HepG2 (cell line): ENCODE measurements at regions not wholly inside any gene's neighbourhood (a gene's known extent, or its start where the extent isn't known, plus 50 kb on each side); places are given as distances from the start of the nearest gene placed in this dataset.

Experiments
- ATAC-seq: fragments of 200-7000 bp; cut with Tn5 transposase; 3 replicates; pipeline ENCODE4 v1.9.1; 2020; ENCODE audit warnings: mild to moderate bottlenecking, moderate library complexity
- BruUV-seq: library from RNA; stranded (reverse); fragments of 400-500 nt; replicated peaks from 2 replicates; lab custom pipeline; 2021; lab: Mats Ljungman, UMichigan
- CTCF ChIA-PET: fragments of 300-600 bp; formaldehyde crosslinking; extraction: SDS; loops from one replicate; lab custom pipeline; 2021; ENCODE audit warnings: low total read pairs, inconsistent platforms, low intra/inter-chr PET ratio; lab: Yijun Ruan, JAX
- POLR2A ChIA-PET: fragments of 350-600 bp; sonication (Branson Sonifier 250); formaldehyde crosslinking; loops from one replicate; lab custom pipeline; 2020; ENCODE audit warnings: antibody characterized with exemption, inconsistent platforms; lab: Yijun Ruan, JAX
- DNase-seq: peaks from one replicate; pipeline ENCODE4 v3.0.0-alpha.2; 2015; ENCODE audit warnings: low spot score
- FAIRE-seq: peaks from 3 replicates; lab custom pipeline; 2011; peaks lifted over from hg19 to GRCh38; lab: Jason Lieb, UNC
- H2AFZ ChIP-seq: one replicate; pipeline ENCODE4 v1.6.1; 2011; ENCODE audit warnings: low read length, inconsistent platforms
- H3K27ac ChIP-seq: fragments of 300-600 bp; 3 replicates; pipeline ENCODE4 v1.8.0; 2011; ENCODE audit warnings: mixed run types, mild to moderate bottlenecking, mixed read lengths, low read length, inconsistent platforms; ENCODE audit not compliant: insufficient read depth; ENCODE audit errors: extremely low read length
- H3K27me3 ChIP-seq, 2 experiments: fragments of 200-600 bp in 1 of 2; 2 replicates in 1 of 2; 3 replicates in 1 of 2; pipeline versions ENCODE4 v1.6.0 to v1.8.0; 2011; ENCODE audit warnings: low read length in 2 of 2, mild to moderate bottlenecking in 2 of 2, moderate library complexity in 2 of 2, inconsistent platforms in 1 of 2; ENCODE audit not compliant: insufficient read depth in 2 of 2, control insufficient read depth in 1 of 2
- H3K36me3 ChIP-seq, 2 experiments: fragments of 200-600 bp in 1 of 2; replicated peaks in 1 of 2; 2 replicates in 1 of 2; 3 replicates in 1 of 2; pipeline versions ENCODE4 v1.5.1 to v1.8.0; 2011; ENCODE audit warnings: low read length in 2 of 2, inconsistent platforms in 1 of 2; ENCODE audit not compliant: insufficient read depth in 2 of 2, control insufficient read depth in 1 of 2
- H3K4me1 ChIP-seq: 2 replicates; pipeline ENCODE4 v1.5.1; 2012; ENCODE audit warnings: low read length, inconsistent platforms; ENCODE audit not compliant: insufficient read depth
- H3K4me2 ChIP-seq: 2 replicates; pipeline ENCODE4 v1.6.0; 2011; ENCODE audit warnings: low read depth, low read length, inconsistent platforms
- H3K4me3 ChIP-seq, 3 experiments: fragments of 200-600 bp in 1 of 3; sonication (generic), shearing (Covaris generic) in 1 of 3; replicated peaks in 1 of 3; 2 replicates each; pipeline ENCODE4 v1.5.1; 2011 to 2016; ENCODE audit warnings: low read length in 3 of 3, inconsistent platforms in 2 of 3, low read depth in 2 of 3, mild to moderate bottlenecking in 2 of 3, control low read depth in 1 of 3, mixed read lengths in 1 of 3; ENCODE audit not compliant: insufficient read depth in 1 of 3
- H3K79me2 ChIP-seq: one replicate; pipeline ENCODE4 v1.6.1; 2011; ENCODE audit warnings: low read length, inconsistent platforms; ENCODE audit not compliant: insufficient read depth
- H3K9ac ChIP-seq: 2 replicates; pipeline ENCODE4 v1.6.0; 2011; ENCODE audit warnings: mild to moderate bottlenecking, low read depth, low read length, inconsistent platforms; ENCODE audit not compliant: insufficient read depth
- H3K9me3 ChIP-seq: 2 replicates; pipeline ENCODE4 v1.5.1; 2012; ENCODE audit warnings: mild to moderate bottlenecking, low read length
- H4K20me1 ChIP-seq: 2 replicates; pipeline ENCODE4 v1.6.0; 2011; ENCODE audit warnings: inconsistent platforms, mild to moderate bottlenecking, low read length, moderate library complexity; ENCODE audit not compliant: insufficient read depth
- CERS6 ChIP-seq: sonication (generic); formaldehyde crosslinking; IDR thresholded peaks from 2 replicates; pipeline ENCODE4 v1.5.0; 2020; ENCODE audit warnings: missing genetic modification reagents
- FOXA3 ChIP-seq: IDR thresholded peaks from 2 replicates; pipeline ENCODE4 v1.6.1; 2016; ENCODE audit warnings: missing genetic modification reagents, missing compliant biosample characterization
- JARID2 ChIP-seq: sonication (generic); formaldehyde crosslinking; IDR thresholded peaks from 2 replicates; pipeline ENCODE4 v1.8.1; 2023; ENCODE audit warnings: missing genetic modification reagents, inconsistent platforms; ENCODE audit not compliant: insufficient replicate concordance
- PITX1 ChIP-seq: sonication (generic); formaldehyde crosslinking; IDR thresholded peaks from 2 replicates; pipeline ENCODE4 v1.5.1; 2020; ENCODE audit warnings: mild to moderate bottlenecking, missing genetic modification reagents
- PRMT3 ChIP-seq: sonication (generic); formaldehyde crosslinking; IDR thresholded peaks from 2 replicates; pipeline ENCODE4 v1.8.1; 2022; ENCODE audit warnings: low read depth, mild to moderate bottlenecking, moderate library complexity, missing genetic modification reagents, borderline replicate concordance
- SCMH1 ChIP-seq: sonication (generic); formaldehyde crosslinking; IDR thresholded peaks from 2 replicates; pipeline ENCODE4 v1.9.0; 2021; ENCODE audit warnings: missing genetic modification reagents, mild to moderate bottlenecking, borderline replicate concordance
- ZNF17 ChIP-seq: sonication (generic); formaldehyde crosslinking; IDR thresholded peaks from 2 replicates; pipeline ENCODE4 v1.5.0; 2020; ENCODE audit warnings: mild to moderate bottlenecking, missing genetic modification reagents
- ZNF33A ChIP-seq: sonication (generic); formaldehyde crosslinking; IDR thresholded peaks from 2 replicates; pipeline ENCODE4 v1.5.1; 2020; ENCODE audit warnings: missing genetic modification reagents, mild to moderate bottlenecking, moderate library complexity, borderline replicate concordance
- ZNF570 ChIP-seq: sonication (generic); formaldehyde crosslinking; IDR thresholded peaks from 2 replicates; pipeline ENCODE4 v1.4.0; 2020; ENCODE audit warnings: mild to moderate bottlenecking, missing genetic modification reagents, borderline replicate concordance
- ZNF740 ChIP-seq: sonication (generic); formaldehyde crosslinking; IDR thresholded peaks from 2 replicates; pipeline ENCODE4 v1.4.0; 2020; ENCODE audit warnings: missing genetic modification reagents
- ZNF768 ChIP-seq: sonication (generic); formaldehyde crosslinking; IDR thresholded peaks from 2 replicates; pipeline ENCODE4 v1.4.0; 2020; ENCODE audit warnings: missing genetic modification reagents
- ZNF891 ChIP-seq: sonication (generic); formaldehyde crosslinking; IDR thresholded peaks from 2 replicates; pipeline ENCODE4 v1.5.0; 2020; ENCODE audit warnings: mild to moderate bottlenecking, missing genetic modification reagents
- WGBS: methylation state at CpG from one replicate; pipeline ENCODE4 v1.1.6; 2017; ENCODE audit warnings: low lambda C conversion rate; 5-methylcytosine and 5-hydroxymethylcytosine counted together
- in situ Hi-C: cut with HindIII; loops from 2 replicates; pipeline ENCODE4 v1.10.0; 2017; ENCODE audit warnings: low pct_unique_long_range_greater_than_20kb; ENCODE audit not compliant: extremely low pct_ligation_motif_present
- intact Hi-C: fragments of 100-400 bp; cut with micrococcal nuclease; formaldehyde crosslinking; loops from one replicate; pipeline ENCODE4 v1.10.0; 2022; ENCODE audit not compliant: unreplicated experiment

- Histone ChIP-seq H3K9me3 (peaks cover 9% of the 10 kb centered on the region), H3K27me3 (peaks cover 0 to 23% of the 10 kb centered on the region in 2 experiments; a peak in 4 of 5 replicates), H3K79me2 (no peaks in the 10 kb centered on the region), H3K4me2 (no peak overlapping the region), H3K4me3 (no peak overlapping the region), H3K9ac (no peak overlapping the region), H3K4me1 (no peaks in the 10 kb centered on the region), H3K27ac (no peak overlapping the region), H4K20me1 (no peaks in the 10 kb centered on the region), H2AFZ (no peak overlapping the region), H3K36me3 (no peaks in the 10 kb centered on the region)
- FAIRE-seq (no peak), DNase-seq (no peak), ATAC-seq (no peak)
- POLR2A ChIA-PET: interaction anchor here (1.3 kb wide), 1 partner anchor 15 kb away, joined by 3 read pairs; no protein-coding TSS in a partner anchor
- TF ChIP-seq FOXA3 (no peak), ZNF17 (CRISPR knock-in tag) (peak; percentile 85; the same call in 1 of the 2 replicates), ZNF768 (CRISPR knock-in tag) (peak; percentile 92), PRMT3 (no peak), CERS6 (CRISPR knock-in tag) (no peak)
- intact Hi-C loops: loop anchor here (1.0 kb wide), 1 partner anchor 9 kb away; no protein-coding TSS in a partner anchor
- WGBS: 68% methylated on average over 6 of the region's 9 CpGs
- in situ Hi-C loops: no loop called here
- CTCF ChIA-PET: no interaction called here
- BruUV-seq: no TSS peak
Measured at GRCh38 chr4:3845744-3846429, 79.7 kb downstream of the ADRA2C start.

GRCh38 chr4:3847211-3847940, 81.2 kb downstream of the ADRA2C start:
- DNase-seq: no peak
- H3K9ac ChIP-seq: no peak overlapping the region
- 65% methylated on average over 4 of the region's 11 CpGs for WGBS
- peaks cover 0 to 34% of the 10 kb centered on the region in 2 experiments; a peak in 4 of 5 replicates for H3K27me3 ChIP-seq
- H4K20me1 ChIP-seq: no peaks in the 10 kb centered on the region
- POLR2A ChIA-PET: interaction anchor here (1.3 kb wide), 1 partner anchor 17 kb away, joined by 3 read pairs; no protein-coding TSS in a partner anchor
- ATAC-seq: no peak
- no peaks in the 10 kb centered on the region for H3K79me2 ChIP-seq
- no peak for TF ChIP-seq ZNF740 (CRISPR knock-in tag)
- no peak for TF ChIP-seq JARID2 (CRISPR knock-in tag)
- TF ChIP-seq ZNF891: no peak
- TF ChIP-seq ZNF33A: no peak
- no peak for TF ChIP-seq SCMH1 (CRISPR knock-in tag)
- no peak for TF ChIP-seq PITX1
- no peak for TF ChIP-seq ZNF570
- TF ChIP-seq, all 625 proteins: peak for 0
- no peak for FAIRE-seq
- peaks cover 9% of the 10 kb centered on the region for H3K9me3 ChIP-seq
- H2AFZ ChIP-seq: no peak overlapping the region
- no peak overlapping the region for H3K27ac ChIP-seq
- BruUV-seq: no TSS peak
- in situ Hi-C loops (no loop called here), intact Hi-C loops (no loop called here)
- H3K4me2 ChIP-seq: no peak overlapping the region
- H3K4me1 ChIP-seq: no peaks in the 10 kb centered on the region
- CTCF ChIA-PET: no interaction called here
- no peak overlapping the region for H3K4me3 ChIP-seq
- no peaks in the 10 kb centered on the region for H3K36me3 ChIP-seq
